ENCODE measurements at regions not wholly inside any gene's neighbourhood (a gene's known extent, or its start where the extent isn't known, plus 50 kb on each side); places are given as distances from the start of the nearest gene placed in this dataset.

- no peak for TF ChIP-seq EZH2phosphoT487 (IDR thresholded peaks at IDR 0.05; ENCODE audit: insufficient read depth, low read depth)
- no peak for TF ChIP-seq EZH2 (IDR thresholded peaks at IDR 0.05; ENCODE audit: insufficient read depth, poor library complexity, severe bottlenecking)
These were observed 172.0 kb upstream of the VASH1 start for GRCh38 chr14:76589246-76589645.

All from GM23248 (cell line).